Erythroblast (primary cell): ENCODE measurements at regions not wholly inside any gene's neighbourhood (a gene's known extent, or its start where the extent isn't known, plus 50 kb on each side); places are given as distances from the start of the nearest gene placed in this dataset.

Source experiments
- GATA1 ChIP-seq: IDR thresholded peaks from 2 replicates; pipeline ENCODE4 v1.6.1; 2011; ENCODE audit warnings: low read depth, mild to moderate bottlenecking, control low read depth, low read length, moderate library complexity
- POLR2A ChIP-seq: IDR thresholded peaks from 2 replicates; pipeline ENCODE4 v1.6.1; 2011; ENCODE audit warnings: mild to moderate bottlenecking, low read length

DNA sequence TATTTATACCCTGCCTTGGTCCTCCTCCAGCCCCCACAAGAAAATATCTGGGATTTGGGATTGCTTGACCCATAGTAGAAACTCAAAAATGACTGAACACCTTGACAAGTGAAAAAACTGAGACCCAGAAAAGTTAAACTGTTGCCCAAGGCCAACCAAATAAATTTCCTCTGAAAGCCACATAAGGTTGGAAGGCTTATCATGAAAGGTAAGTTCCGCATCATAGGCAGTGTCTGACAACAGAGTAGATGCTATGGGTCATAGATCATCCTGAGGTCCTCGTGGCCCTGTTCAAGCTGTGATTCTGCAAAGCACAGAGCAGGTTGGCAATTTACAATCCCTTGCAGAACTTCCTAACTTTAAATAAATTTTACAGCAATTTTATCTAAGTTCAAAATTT lies 140.8 kb upstream of the TSC22D2 start:
- no peak for TF ChIP-seq POLR2A
- no peak for TF ChIP-seq GATA1
